HepG2 (cell line): ENCODE measurements at regions not wholly inside any gene's neighbourhood (a gene's known extent, or its start where the extent isn't known, plus 50 kb on each side); places are given as distances from the start of the nearest gene placed in this dataset.

Experiments
- IRX3 ChIP-seq: sonication (generic); formaldehyde crosslinking; IDR thresholded peaks from 2 replicates; pipeline ENCODE4 v1.8.1; 2023; ENCODE audit warnings: mild to moderate bottlenecking, low read depth, missing genetic modification reagents, borderline replicate concordance
- USF2 ChIP-seq, 2 experiments: sonication (generic) in 1 of 2; formaldehyde crosslinking in 1 of 2; IDR thresholded peaks; 2 replicates each; pipeline versions ENCODE4 v1.5.1 to v1.6.1; 2011 to 2020; ENCODE audit warnings: borderline replicate concordance in 1 of 2, low read depth in 1 of 2, low read length in 1 of 2, mild to moderate bottlenecking in 1 of 2, missing genetic modification reagents in 1 of 2, moderate library complexity in 1 of 2
- TF ChIP-seq, protein P1 (sequence below): sonication (generic); formaldehyde crosslinking; conservative IDR thresholded peaks from 2 replicates; pipeline ENCODE4 v1.5.0; 2020; ENCODE audit warnings: missing genetic modification reagents

GRCh38 chr5:98101131-98101530, 672.3 kb upstream of the RGMB start:
- no peak for TF ChIP-seq USF2 (IDR thresholded peaks at IDR 0.05; ENCODE audit: low read depth, low read length)
- TF ChIP-seq USF2 (CRISPR knock-in tag; IDR thresholded peaks at IDR 0.05; ENCODE audit: borderline replicate concordance): no peak
- no peak for TF ChIP-seq IRX3
- TF ChIP-seq, protein P1, sequence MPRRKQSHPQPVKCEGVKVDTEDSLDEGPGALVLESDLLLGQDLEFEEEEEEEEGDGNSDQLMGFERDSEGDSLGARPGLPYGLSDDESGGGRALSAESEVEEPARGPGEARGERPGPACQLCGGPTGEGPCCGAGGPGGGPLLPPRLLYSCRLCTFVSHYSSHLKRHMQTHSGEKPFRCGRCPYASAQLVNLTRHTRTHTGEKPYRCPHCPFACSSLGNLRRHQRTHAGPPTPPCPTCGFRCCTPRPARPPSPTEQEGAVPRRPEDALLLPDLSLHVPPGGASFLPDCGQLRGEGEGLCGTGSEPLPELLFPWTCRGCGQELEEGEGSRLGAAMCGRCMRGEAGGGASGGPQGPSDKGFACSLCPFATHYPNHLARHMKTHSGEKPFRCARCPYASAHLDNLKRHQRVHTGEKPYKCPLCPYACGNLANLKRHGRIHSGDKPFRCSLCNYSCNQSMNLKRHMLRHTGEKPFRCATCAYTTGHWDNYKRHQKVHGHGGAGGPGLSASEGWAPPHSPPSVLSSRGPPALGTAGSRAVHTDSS (CRISPR knock-in tag): no peak
